ENCODE measurements at regions not wholly inside any gene's neighbourhood (a gene's known extent, or its start where the extent isn't known, plus 50 kb on each side); places are given as distances from the start of the nearest gene placed in this dataset.

DNA sequence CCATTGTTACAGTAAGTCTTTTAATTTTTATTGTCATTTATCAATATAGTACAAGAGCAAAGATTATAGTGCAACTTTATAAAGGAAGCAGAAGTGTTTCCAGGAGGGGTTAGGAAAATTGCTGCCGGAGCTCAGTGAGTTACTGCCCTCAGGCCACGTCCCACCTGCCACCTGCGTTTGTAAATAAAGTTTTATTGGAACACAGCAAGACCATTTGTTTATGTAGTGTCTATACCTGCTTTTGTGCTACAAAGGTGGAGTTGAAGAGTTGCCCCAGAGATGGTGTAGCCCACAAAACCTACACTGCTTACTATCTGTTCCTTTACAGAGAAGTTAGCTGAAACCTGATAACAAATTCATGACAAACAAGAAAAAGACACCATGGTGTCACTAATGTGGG lies 437.8 kb upstream of the B3GAT1 start:
- Histone ChIP-seq H4K8ac (replicated peaks; ENCODE audit: insufficient read length, low read depth, low read length) (no peak overlapping the region), H2BK15ac (ENCODE audit: low read depth, low read length) (no peak overlapping the region), H2BK20ac (ENCODE audit: low read depth, low read length, poor library complexity, severe bottlenecking) (no peak overlapping the region), H3K79me1 (ENCODE audit: insufficient read depth, low read depth, low read length, poor library complexity, severe bottlenecking) (no peaks in the 10 kb centered on the region), H3K27ac (ENCODE audit: insufficient read length, low read depth, low read length) (no peak overlapping the region), H3K27me3 (ENCODE audit: insufficient read depth, low read length) (no peaks in the 10 kb centered on the region), H4K5ac (ENCODE audit: insufficient read length, low read depth, low read length) (no peak overlapping the region), H3K18ac (ENCODE audit: insufficient read length, low read depth, low read length) (no peak overlapping the region), H3T11ph (ENCODE audit: low read length) (no peak overlapping the region), H2BK5ac (ENCODE audit: insufficient read length, low read length) (no peak overlapping the region), H3K23ac (ENCODE audit: insufficient read length, low read depth, low read length) (no peak overlapping the region), H4K20me1 (ENCODE audit: control insufficient read depth, insufficient read depth, insufficient read length) (no peaks in the 10 kb centered on the region), H2BK12ac (ENCODE audit: insufficient read length, low read depth, low read length) (no peak overlapping the region), H3K79me2 (ENCODE audit: insufficient read depth, low read length) (no peaks in the 10 kb centered on the region), H3K4me1 (ENCODE audit: insufficient read depth, low read length) (no peaks in the 10 kb centered on the region), H3K23me2 (ENCODE audit: insufficient read length, low read depth, low read length, poor library complexity, severe bottlenecking) (no peaks in the 10 kb centered on the region), H3K4me2 (ENCODE audit: insufficient read depth, insufficient read length, low read length) (no peak overlapping the region), H3K56ac (ENCODE audit: insufficient read length, low read depth, low read length) (no peak overlapping the region), H2AK5ac (ENCODE audit: insufficient read length, low read length) (no peak overlapping the region), H3K9ac (ENCODE audit: extremely low read depth, insufficient read length, low read length) (no peak overlapping the region), H3K14ac (ENCODE audit: insufficient read depth, low read length) (no peak overlapping the region), H4K91ac (ENCODE audit: insufficient read length, low read depth, low read length) (no peak overlapping the region), H3K4ac (ENCODE audit: low read depth, low read length) (no peak overlapping the region), H3K9me3 (ENCODE audit: control insufficient read depth, low read depth, low read length) (no peaks in the 10 kb centered on the region), H2AFZ (ENCODE audit: low read length) (no peak overlapping the region), H2BK120ac (ENCODE audit: low read depth, low read length, poor library complexity, severe bottlenecking) (no peak overlapping the region)
- no CpG with 5 or more reads among the region's 3 CpGs for WGBS (ENCODE audit: extremely low coverage, insufficient read length, low lambda C conversion rate)
- no peak for TF ChIP-seq CTCF (conservative IDR thresholded peaks at IDR 0.05)
- DNase-seq, result no peak
- H3K4me1 Mint-ChIP-seq, result peaks cover 0 to 15% of the 10 kb centered on the region in 2 experiments; a peak in 3 of 4 replicates
- H3K36me3 Mint-ChIP-seq (ENCODE audit: insufficient read depth in 1 of 3, low read depth in 3 of 3), result no peaks in the 10 kb centered on the region
- no peaks in the 10 kb centered on the region for H3K9me3 Mint-ChIP-seq
- no peak overlapping the region for H3K27ac Mint-ChIP-seq
- H3K27me3 Mint-ChIP-seq (ENCODE audit: low read depth), result peaks cover 6% of the 10 kb centered on the region; the same call in 1 of the 2 replicates
- H3K4me3 Mint-ChIP-seq, result no peak overlapping the region
